NB4 (cell line): ENCODE measurements at regions not wholly inside any gene's neighbourhood (a gene's known extent, or its start where the extent isn't known, plus 50 kb on each side); places are given as distances from the start of the nearest gene placed in this dataset.

Experiments used
- POLR2A ChIP-seq: IDR thresholded peaks from 2 replicates; pipeline ENCODE4 v1.6.1; 2011; ENCODE audit warnings: mild to moderate bottlenecking; ENCODE audit not compliant: insufficient read length; ENCODE audit errors: extremely low read depth
- TF ChIP-seq, protein P1 (sequence below): IDR thresholded peaks from one replicate; pipeline ENCODE4 v1.5.1; 2012; ENCODE audit warnings: low read depth, low read length
- TF ChIP-seq, protein P2 (sequence below): IDR thresholded peaks from 2 replicates; pipeline ENCODE4 v1.6.1; 2011; ENCODE audit warnings: low read depth, low read length

DNA sequence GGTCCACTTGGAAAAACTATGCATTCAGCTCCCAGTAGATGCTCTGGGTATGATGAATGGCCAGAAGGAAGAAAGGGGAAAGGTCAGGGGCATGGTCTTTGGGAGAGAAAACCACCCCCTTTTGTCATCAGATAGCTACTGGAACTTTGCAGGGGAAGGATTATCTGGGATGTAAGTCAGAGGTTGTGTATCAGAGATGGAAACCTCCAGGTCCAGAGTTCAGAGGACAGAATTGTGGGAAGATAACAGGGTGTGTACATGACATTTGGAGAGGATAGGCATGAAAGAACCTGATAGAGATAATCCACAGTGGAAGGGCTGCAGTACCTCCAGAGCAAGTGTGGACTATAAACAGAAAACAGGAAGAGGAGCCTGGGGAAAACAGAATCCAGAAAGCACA lies 262.7 kb downstream of the SPRY1 start:
- TF ChIP-seq, protein P1, sequence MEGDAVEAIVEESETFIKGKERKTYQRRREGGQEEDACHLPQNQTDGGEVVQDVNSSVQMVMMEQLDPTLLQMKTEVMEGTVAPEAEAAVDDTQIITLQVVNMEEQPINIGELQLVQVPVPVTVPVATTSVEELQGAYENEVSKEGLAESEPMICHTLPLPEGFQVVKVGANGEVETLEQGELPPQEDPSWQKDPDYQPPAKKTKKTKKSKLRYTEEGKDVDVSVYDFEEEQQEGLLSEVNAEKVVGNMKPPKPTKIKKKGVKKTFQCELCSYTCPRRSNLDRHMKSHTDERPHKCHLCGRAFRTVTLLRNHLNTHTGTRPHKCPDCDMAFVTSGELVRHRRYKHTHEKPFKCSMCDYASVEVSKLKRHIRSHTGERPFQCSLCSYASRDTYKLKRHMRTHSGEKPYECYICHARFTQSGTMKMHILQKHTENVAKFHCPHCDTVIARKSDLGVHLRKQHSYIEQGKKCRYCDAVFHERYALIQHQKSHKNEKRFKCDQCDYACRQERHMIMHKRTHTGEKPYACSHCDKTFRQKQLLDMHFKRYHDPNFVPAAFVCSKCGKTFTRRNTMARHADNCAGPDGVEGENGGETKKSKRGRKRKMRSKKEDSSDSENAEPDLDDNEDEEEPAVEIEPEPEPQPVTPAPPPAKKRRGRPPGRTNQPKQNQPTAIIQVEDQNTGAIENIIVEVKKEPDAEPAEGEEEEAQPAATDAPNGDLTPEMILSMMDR = no peak
- no peak for TF ChIP-seq POLR2A
- TF ChIP-seq, protein P2, sequence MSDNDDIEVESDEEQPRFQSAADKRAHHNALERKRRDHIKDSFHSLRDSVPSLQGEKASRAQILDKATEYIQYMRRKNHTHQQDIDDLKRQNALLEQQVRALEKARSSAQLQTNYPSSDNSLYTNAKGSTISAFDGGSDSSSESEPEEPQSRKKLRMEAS = no peak
